GM18858 (cell line): ENCODE measurements at regions not wholly inside any gene's neighbourhood (a gene's known extent, or its start where the extent isn't known, plus 50 kb on each side); places are given as distances from the start of the nearest gene placed in this dataset.
"Not testable (repeated sequence)": the region's sequence is repeated elsewhere in the genome, so short reads cannot be mapped to it uniquely, and the experiment has no call there.

Experiments
- ATAC-seq: cut with Tn5 transposase; IDR thresholded peaks from one replicate; pipeline ENCODE4 v1.9.1; 2021; ENCODE audit not compliant: unreplicated experiment

DNA sequence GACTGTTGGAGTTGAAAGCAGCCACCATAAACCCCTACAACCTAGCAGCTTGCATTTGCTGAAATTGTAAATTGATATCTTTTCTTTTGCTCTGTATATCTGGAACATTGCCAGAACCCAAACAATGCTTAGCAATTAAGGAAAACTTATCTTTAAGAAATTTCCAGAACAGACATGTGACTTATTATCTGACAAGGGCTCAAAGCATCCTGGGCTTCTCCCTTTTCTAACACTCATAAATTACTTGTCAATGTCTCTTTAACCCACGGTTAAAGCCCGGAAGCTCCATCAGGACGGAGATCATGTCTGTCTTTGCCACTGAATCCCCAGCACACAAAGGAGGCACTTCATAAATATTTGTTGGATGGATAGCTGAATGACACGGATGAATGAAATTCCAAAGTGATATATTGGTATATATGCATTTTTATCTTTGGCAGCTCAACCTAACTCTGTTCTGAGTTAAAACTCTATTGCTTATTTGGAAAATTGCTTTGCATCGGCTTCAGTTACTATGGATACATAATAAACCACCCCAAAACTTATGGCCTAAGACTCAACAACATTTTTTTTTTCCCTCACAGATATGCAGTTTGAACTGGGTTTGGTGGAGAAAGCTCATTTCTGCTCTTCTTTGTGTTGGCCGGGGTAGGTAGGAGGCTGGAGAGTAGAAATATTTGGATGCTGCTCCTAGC, 103.1 kb upstream of the CLINT1 start:
- ATAC-seq = no peak

DNA sequence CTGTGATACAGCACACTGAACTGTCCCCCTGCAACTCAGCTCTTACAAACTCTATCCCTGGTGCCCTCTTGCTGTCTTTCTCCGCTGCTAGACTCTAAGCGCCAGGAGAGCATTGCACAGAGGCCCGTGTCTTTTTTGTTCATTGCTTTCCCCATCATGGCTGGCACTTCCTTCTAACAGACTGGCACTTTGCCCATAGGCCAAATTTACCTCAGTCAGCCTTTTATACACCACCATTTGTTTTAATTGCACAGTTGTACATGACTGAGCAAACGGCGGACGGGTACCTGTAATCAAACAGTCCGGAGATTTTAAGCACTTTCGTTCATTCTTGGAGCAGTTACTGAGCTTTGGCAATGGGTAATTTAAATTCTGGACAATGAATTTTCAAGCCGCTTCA, 102.2 kb upstream of the CLINT1 start:
- no peak for ATAC-seq

DNA sequence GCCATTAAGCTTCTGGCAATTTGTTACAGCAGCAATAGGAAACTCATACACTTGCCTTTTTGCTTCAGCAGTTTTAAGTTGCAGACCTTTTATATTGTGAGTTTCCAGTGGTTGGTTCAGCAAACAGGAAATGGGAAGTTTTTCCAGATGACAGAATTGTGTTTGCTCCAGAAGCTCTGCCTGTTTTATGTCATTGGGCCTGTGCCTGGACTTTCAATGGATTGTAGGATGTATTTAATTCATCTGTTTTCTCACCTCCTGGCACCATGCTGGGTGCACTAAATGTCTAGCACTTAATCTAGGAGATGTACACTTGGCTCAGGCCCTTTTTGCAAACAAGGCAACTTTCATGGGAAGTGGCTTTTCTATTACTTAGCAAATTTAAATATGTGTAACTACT, 100.4 kb upstream of the CLINT1 start:
- ATAC-seq = no peak

DNA sequence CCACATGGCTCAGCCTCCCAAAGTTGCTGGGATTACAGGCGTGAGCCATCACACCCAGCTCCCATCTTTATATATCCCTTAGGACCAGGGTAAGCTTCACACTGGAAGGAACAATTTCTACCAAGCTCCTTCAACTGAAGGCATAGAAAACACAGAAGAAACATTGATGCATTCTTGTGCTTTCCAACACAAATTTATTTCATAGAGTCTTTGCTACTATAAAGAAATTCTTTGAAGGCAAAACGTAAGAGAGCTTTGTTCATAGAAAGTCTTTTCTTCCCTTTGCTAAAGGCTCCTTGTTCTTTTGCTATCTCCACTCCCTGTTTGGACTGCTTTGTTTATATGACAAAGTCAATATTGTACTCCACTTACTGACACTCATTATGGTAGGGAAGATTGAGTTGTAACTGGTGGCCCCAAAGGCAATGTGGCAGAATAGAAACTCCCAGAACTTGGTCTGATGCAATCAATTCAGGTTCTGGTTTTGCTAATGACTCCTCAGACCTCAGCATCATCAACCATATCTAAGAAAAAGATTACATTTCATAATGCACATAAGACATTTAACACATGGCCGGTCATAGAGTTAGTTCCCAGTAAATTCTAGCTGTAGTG, 97.4 kb upstream of the CLINT1 start:
- no peak for ATAC-seq

DNA sequence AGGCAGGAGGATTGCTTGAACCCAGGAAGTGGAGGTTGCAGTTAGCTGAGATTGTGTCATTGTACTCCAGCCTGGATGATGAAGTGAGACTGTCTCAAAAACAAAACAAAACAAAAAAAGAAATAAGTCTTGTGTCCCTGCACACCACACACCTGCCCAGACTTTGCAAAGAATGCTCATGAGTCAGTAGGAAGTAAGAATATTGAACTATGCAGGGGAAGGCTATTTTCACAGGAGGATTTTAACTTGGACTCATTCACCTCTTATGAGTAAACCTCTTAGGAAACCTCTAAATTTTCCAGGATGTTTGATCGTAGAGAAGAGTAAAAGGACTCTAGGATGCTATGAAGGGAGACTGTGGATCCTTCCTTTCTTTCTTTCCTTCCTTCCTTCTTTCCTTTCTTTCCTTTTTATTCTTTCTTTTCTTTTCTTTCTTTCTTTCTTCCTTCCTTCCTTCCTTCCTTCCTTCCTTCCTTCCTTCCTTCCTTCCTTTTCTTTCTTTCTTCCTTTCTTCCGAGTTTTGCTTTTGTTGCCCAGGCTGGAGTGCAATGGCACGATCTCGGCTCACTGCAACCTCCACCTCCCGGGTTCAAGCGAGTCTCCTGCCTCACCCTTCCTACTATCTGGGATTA, 96.7 kb upstream of the CLINT1 start:
- no peak for ATAC-seq

DNA sequence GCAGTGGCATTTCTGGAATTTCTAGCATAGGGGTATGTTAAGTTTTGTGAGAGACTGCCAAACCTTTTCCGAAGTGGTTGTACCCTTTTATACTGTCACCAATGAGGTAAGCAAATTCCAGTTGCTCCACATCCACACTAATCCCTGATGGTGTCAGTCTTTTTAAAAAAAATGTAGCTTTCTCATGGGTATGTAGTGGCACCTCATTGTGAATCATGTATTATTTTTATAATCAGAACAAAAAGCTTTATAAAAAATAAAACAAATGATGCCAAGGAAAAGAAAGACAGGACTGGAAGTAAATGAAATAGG, 93.4 kb upstream of the CLINT1 start:
- ATAC-seq = no peak

DNA sequence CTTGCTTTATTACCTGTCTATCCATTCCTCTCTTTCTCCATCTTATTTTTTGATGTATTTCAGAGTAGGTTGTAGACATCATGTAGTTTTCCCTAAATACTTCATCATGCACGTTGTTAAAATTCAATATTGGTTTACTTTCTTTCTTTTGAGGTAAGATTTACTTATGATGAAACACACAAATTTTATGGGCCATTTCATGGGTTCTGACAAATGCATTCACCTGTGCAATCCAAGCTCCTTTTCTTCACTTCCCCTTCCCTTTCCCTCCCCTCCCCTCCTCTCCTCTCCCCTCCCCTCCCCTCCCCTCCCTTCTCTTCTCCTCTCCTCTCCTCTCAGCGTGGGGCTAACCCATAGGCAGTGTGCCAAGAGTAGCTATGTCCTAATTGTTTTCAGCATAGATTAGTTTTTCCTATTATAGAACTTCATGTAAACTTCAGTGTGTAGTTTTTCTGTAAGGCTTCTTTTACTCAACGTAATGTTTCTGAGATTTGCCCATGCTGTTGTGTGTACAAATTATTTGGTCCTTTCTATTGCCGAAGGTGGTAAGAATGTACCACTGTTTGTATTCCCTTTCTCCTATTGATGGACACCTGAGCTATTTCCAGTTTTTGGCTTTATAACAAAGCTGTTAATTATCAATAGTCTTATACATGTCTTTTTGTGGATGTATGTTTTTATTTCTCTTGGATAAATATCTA, 92.9 kb upstream of the CLINT1 start:
- ATAC-seq = no peak

DNA sequence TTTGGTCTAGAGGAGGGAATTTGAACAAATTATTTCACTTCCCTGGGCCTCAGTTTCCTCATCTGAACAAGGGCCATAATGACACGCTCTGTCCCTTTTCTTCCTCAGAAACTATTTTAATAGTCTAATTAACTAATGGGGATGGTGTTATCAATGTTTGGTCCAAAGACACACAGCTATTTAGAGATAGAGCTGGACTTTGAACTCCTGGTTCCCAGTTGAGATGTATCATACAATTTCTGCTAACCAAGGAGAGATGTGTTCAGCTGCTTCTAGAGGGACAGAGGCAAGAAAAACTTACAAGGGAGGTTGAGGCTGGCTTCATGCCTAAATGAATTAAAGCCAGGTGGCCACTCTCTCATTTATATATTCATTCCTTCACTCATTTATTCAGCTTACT, 90.6 kb upstream of the CLINT1 start:
- ATAC-seq = no peak

DNA sequence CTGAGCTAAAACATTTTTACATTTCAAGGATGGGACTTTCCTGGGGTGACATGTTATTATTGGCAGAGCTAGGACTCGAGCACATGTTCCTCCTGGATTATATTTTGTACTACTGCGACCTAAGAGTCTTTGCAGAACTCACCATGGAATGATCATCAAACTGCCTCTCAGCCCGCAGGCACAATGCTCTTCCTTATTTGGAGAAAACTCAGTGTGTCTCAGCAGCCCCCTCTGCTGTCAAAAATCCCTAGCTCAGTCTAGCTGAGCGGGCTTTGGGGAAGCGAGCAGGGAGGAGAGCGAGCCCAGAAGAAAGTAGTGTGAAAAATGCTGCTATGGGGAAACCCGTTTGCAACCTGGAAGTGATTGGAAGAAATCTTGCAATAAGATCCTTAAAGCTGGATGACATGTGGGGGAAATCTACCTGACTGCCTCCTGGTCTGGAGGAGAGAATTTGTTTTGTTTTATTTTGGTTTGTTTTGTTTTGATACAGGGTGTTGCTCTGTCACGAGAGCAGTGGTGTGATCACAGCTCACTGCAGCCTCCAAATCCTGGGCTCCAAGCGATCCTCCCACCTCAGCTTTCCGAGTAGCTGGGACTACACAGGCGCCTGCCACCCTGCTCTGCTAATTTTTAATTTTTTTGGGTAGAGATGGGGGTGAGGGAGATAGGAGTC, 89.9 kb upstream of the CLINT1 start:
- ATAC-seq = peak; percentile 80

DNA sequence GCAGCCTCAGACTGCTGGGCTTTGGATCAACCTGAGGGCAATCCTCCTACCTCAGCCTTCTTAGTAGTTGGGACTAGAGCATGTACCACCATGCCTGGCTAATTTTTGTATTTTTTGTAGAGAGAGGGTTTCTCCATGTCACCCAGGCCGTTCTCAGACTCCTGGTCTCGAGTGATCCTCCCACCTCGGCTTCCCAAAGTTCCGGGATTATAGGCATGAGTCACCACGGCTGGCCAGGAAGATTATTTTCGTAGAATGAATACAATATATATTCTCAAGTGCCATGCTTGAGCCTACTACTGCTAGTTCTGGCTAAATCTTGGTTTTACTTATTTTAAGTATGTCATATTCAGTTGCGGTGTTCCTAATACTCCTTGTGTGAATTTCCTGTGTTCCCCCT, 88.2 kb upstream of the CLINT1 start:
- ATAC-seq = no peak

DNA sequence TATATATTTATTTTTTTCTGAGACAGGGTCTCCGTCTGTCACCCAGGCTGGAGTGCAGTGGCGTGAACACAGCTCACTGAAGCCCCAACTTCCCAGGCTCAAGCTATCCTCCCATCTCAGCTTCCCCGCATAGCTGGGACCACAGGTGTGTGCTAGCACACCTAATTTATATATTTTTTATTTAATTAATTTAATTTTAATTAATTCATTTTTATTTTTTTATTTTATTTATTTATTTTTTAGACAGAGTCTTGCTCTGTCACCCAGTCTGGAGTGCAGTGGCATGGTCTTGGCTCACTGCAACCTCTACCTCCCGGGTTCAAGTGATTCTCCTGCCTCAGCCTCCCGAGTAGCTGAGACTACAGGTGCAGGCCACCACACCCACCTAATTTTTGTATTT, 86.9 kb upstream of the CLINT1 start:
- ATAC-seq = not testable (repeated sequence)

DNA sequence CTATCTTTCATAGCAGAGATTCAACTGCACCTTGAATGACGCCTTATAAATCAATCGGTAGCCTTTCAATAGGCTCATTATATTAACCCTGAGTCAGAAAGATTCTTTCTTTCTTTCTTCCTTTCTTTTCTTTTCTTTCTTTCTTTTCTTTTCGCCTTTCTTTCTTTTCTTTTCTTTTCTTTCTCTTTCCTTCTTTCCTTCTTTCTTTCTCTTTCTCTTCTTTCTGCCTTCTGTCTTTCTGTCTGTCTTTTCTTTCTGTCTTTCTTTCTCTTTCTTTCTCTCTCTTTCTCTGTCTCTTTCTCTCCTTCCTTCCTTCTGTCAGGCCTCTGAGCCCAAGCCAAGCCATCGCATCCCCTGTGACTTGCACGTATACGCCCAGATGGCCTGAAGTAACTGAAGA, 86.0 kb upstream of the CLINT1 start:
- no peak for ATAC-seq

DNA sequence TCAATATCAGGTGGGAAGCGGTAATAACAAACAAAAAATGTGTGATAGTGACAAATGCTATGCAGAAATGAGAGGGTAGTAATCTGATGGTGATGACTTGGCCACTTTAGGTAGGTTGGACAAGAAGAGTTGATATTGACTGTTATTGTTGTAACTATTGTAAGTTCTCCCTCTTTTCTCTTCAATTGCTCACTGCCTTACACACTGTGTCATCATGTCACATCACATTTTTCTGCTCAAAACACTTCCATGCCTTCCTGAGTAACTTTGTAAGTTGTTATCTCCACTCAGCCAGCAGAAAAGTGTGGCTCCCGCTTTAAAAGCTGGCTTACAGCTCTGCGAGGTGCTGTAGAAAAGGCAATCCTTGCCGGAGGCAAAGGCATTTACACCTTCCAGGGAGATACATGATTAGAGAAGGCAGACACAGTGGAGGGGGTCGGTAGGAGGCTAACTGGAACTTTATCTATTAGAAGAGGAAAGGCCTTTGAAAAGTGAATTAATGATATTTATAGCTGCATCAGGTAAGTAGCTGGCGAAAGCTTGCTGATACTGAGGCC, 85.2 kb upstream of the CLINT1 start:
- ATAC-seq = no peak

DNA sequence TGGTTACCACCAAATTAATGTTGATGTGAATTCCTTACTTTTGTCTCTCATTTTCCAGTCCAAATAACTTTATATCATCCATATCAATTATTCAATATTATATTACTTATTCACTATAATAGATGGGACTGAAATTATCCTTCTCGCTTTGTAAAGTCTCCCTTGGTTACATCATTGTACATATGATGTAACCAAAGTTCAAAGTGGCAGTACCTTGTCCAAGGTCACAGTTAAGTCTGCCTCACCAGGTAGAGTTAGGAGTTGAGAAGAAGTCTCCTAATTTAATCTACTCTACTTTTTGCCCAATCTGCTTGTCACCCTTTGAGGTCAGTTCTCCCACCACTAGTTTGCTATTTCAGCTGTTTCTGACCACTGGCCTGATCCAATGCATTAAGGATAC, 83.7 kb upstream of the CLINT1 start:
- no peak for ATAC-seq

DNA sequence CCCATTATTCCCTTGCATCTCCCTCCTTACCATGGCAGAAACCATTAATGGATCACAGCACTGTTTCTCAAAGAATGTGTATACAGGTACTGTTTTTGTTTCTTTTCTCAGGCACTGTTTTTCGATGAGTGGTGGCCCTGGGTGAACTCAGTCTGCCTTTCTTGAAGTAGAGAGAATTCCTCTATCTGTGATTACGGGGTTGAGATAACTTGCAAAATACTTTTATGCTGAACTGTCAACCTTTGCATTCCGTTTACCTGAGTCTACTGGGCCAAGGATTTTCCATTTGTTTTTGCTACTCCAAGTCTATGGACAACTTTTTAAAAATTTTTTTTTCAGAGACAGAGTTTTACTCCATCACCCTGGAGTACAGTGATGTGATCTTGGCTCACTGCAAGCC, 82.7 kb upstream of the CLINT1 start:
- ATAC-seq = no peak

DNA sequence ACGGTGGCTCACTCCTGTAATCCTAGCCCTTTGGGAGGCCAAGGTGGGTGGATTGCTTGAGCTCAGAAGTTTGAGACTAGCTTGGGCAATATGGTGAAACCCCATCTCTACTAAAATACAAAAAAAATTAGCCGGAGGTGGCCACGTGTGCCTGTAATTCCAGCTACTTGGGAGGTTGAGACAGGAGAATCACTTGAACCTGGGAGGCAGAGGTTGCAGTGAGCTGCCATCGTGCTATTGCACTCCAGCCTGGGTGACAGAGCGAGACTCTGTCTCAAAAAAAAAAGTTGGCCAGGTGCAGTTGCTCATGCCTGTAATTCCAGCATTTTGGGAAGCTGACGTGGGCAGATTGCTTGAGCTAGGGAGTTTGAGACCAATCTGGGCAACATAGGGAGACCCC, 79.2 kb upstream of the CLINT1 start:
- not testable (repeated sequence) for ATAC-seq

DNA sequence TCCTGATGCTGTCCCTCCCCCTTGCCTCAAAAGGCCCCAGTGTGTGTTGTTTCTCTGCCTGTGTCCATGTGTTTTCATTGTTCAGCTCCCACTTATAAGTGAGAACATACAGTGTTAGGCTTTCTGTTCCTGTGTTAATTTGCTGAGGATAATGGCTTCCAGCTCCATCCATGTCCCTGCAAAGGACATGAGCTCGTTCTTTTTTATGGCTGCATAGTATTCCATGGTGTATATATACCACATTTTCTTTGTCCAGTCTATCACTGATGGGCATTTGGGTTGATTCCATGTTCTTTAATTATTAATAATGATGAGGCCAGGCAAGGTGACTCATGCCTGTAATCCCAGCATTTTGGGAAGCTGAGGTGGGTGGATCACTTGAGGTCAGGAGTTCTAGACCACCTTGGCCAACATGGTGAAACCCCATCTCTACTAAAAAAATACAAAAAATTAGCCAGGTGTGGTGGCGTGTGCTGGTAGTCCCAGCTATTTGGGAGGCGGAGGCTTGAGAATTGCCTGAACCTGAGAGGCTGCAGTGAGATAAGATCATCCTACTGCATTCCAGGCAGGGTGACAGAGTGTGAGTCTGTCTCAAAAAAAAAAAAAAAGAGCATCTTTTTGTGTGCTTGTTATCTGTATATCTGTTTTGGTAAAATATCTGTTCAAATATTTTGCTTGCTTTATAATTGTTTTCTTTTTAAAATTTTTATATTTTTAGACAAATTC, 78.0 kb upstream of the CLINT1 start:
- ATAC-seq = not testable (repeated sequence)

DNA sequence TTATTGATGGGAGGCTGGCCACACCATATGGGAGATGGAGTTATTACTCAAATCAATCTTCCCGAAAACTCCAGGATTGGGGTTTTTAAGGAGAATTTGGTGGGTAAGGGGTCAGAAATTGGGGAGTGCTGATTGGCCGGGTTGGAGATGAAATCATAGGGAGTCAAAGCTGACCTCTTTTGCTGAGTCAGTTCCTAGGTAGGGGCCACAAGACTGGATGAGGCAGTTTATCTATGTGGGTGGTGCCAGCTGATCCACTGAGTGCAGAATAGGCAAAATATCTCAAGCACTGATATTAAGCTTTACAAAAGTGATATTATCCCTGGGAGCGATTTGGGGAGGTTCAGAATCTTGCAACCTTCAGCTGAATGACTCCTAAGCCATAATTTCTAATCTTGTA, 75.7 kb upstream of the CLINT1 start:
- no peak for ATAC-seq

DNA sequence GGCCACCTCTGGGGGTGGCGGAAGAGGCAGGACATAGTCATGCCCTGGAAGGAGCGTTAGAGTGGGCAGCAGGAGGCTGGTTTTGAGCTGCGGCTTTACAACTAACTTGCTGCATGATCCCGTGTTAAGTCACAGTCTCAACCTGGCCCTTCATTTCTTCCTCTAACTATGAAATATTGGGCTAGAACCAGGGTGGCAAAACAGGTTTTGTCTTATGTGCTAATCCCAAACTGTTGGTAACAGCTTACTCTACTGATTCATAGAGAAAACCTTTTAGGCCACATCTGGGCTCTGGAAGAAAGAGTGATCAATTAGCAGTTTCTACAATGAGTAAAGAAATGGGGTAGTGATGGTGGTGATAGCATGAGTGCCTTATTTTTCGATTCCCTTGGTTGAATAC, 74.1 kb upstream of the CLINT1 start:
- ATAC-seq = no peak

DNA sequence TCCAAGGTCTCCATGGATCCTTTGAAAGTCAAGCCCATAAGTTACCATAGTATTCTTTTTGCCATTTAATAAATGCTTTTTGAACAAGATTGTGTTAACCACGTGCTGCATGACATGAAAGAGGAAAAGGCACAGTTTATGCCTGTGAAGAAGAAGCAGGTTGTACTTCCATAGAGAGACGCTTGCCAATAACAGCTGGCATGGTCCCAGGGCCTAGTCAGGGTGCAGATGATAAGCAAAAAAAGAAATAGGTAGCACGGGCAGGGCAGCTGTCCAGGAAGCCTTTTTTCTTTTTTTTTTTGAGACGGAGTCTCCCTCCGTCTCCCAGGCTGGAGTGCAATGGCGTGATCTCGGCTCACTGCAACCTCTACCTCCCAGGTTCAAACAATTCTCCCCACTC, 71.8 kb upstream of the CLINT1 start:
- ATAC-seq = no peak

DNA sequence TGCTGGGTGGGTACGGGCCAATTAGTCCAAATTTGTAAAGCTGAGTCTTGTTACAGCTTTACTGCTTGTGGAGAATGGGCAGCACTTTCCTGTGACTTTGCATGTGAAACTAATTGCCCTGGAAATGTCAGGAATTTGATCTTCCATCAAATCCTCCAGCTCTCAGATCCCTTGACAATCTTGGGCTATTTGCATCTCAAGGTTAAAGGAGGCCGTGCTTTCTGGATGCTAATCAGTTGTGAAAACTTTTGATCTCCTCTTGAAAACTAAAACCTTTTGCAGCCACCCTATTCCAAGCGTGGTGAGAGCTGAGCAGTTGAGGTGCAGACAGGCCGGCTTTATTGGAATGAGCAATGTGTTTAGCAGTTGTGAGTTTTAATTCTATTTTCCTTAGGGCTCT, 68.0 kb upstream of the CLINT1 start:
- no peak for ATAC-seq
